ENCODE measurements at regions not wholly inside any gene's neighbourhood (a gene's known extent, or its start where the extent isn't known, plus 50 kb on each side); places are given as distances from the start of the nearest gene placed in this dataset.

- no peak overlapping the region for H3K4me3 ChIP-seq (ENCODE audit: low read depth in 2 of 2, low read length in 1 of 2)
- no peaks in the 10 kb centered on the region for H3F3A ChIP-seq (replicated peaks; ENCODE audit: insufficient read depth)
- no peak overlapping the region for H3K27ac ChIP-seq (ENCODE audit: low read depth in 2 of 2, low read length in 1 of 2)
- TF ChIP-seq RAD21 (IDR thresholded peaks at IDR 0.05; ENCODE audit: low read length), result no peak
- no peak for TF ChIP-seq GABPA (IDR thresholded peaks at IDR 0.05; ENCODE audit: low read depth)
- TF ChIP-seq USF1 (IDR thresholded peaks at IDR 0.05; ENCODE audit: borderline replicate concordance, low read depth), result no peak
- no peak for TF ChIP-seq FOXM1 (IDR thresholded peaks at IDR 0.05; ENCODE audit: low read depth)
- TF ChIP-seq CTCF (IDR thresholded peaks at IDR 0.05), result no peak
- H3K27me3 ChIP-seq (ENCODE audit: insufficient read depth), result no peaks in the 10 kb centered on the region
- H3K36me3 ChIP-seq (replicated peaks in 1 of 2; ENCODE audit: control insufficient read depth in 1 of 2, insufficient read depth in 2 of 2, low read length in 1 of 2), result no peaks in the 10 kb centered on the region
- H4K20me1 ChIP-seq (ENCODE audit: insufficient read depth), result no peaks in the 10 kb centered on the region
- H3K4me2 ChIP-seq, result no peak overlapping the region
- ChIA-PET CTCF (no interaction called here), POLR2A (no interaction called here)
- H3K79me2 ChIP-seq (ENCODE audit: insufficient read depth), result no peaks in the 10 kb centered on the region
- no peaks in the 10 kb centered on the region for H3K9me3 ChIP-seq
- no peak for DNase-seq
- 8% methylated on average over 2 of the region's 2 CpGs for WGBS (ENCODE audit: low lambda C conversion rate)
- no peaks in the 10 kb centered on the region for H3K9me2 ChIP-seq
- no peak overlapping the region for H3K9ac ChIP-seq
- no peak overlapping the region for H2AFZ ChIP-seq (ENCODE audit: low read depth)
- no peaks in the 10 kb centered on the region for H3K4me1 ChIP-seq (ENCODE audit: control insufficient read depth in 1 of 2, insufficient read depth in 2 of 2, low read depth in 1 of 2, low read length in 1 of 2)
These were observed 1039.1 kb upstream of the NXPH2 start for GRCh38 chr2:139819273-139819796.

- Histone ChIP-seq H4K20me1 (ENCODE audit: insufficient read depth) (no peaks in the 10 kb centered on the region), H3K9me2 (no peaks in the 10 kb centered on the region), H3K4me1 (ENCODE audit: control insufficient read depth in 1 of 2, insufficient read depth in 2 of 2, low read depth in 1 of 2, low read length in 1 of 2) (no peaks in the 10 kb centered on the region), H3K9ac (no peak overlapping the region), H3K27ac (ENCODE audit: low read depth in 2 of 2, low read length in 1 of 2) (no peak overlapping the region), H3K9me3 (no peaks in the 10 kb centered on the region), H3K4me3 (ENCODE audit: low read depth in 2 of 2, low read length in 1 of 2) (no peak overlapping the region), H3F3A (replicated peaks; ENCODE audit: insufficient read depth) (no peaks in the 10 kb centered on the region), H3K36me3 (replicated peaks in 1 of 2; ENCODE audit: control insufficient read depth in 1 of 2, insufficient read depth in 2 of 2, low read length in 1 of 2) (no peaks in the 10 kb centered on the region), H3K4me2 (no peak overlapping the region), H2AFZ (ENCODE audit: low read depth) (no peak overlapping the region), H3K27me3 (ENCODE audit: insufficient read depth) (no peaks in the 10 kb centered on the region), H3K79me2 (ENCODE audit: insufficient read depth) (no peaks in the 10 kb centered on the region)
- TF ChIP-seq GATA2 (CRISPR knock-in tag; IDR thresholded peaks at IDR 0.05), result peak; percentile 30; the same call in 1 of the 2 replicates
- TF ChIP-seq REST (IDR thresholded peaks at IDR 0.05; ENCODE audit: low read depth, low read length), result no peak
- no peak for TF ChIP-seq MAX (IDR thresholded peaks at IDR 0.05; ENCODE audit: low read depth)
- CTCF ChIA-PET, result no interaction called here
- POLR2A ChIA-PET, result no interaction called here
- 22% methylated on average over 2 of the region's 2 CpGs for WGBS (ENCODE audit: low lambda C conversion rate)
- DNase-seq, result no peak
These were observed 1034.3 kb upstream of the NXPH2 start for GRCh38 chr2:139814458-139814857.

Measured in SK-N-SH (cell line).